Upper lobe of left lung (tissue), 4 donors: ENCODE measurements at regions not wholly inside any gene's neighbourhood (a gene's known extent, or its start where the extent isn't known, plus 50 kb on each side); places are given as distances from the start of the nearest gene placed in this dataset.

ENCODE experiments used
- CTCF ChIP-seq, 6 experiments: fragments of 450-650 bp in 4 of 6; fragments of 200-600 bp in 2 of 6; sonication (generic) in 2 of 6; IDR thresholded peaks; one replicate each; pipeline ENCODE4 v1.5.1; 2016 to 2019; ENCODE audit warnings: antibody characterized with exemption in 6 of 6
- EP300 ChIP-seq, 4 donors: sonication (generic); formaldehyde crosslinking; IDR thresholded peaks; one replicate each; pipeline ENCODE4 v1.5.1; 2017; ENCODE audit warnings: antibody characterized with exemption in 4 of 4, control low read depth in 2 of 4

- TF ChIP-seq EP300 (IDR thresholded peaks at IDR 0.05) = no peak
- TF ChIP-seq CTCF (IDR thresholded peaks at IDR 0.05) = no peak
Measured at GRCh38 chrX:20729416-20729815, 462.7 kb upstream of the RPS6KA3 start.
